ENCODE measurements at regions not wholly inside any gene's neighbourhood (a gene's known extent, or its start where the extent isn't known, plus 50 kb on each side); places are given as distances from the start of the nearest gene placed in this dataset.

GRCh38 chr7:118855290-118855689 is 630.8 kb downstream of the ANKRD7 start:
- intact Hi-C loops (cut with micrococcal nuclease) = no loop called here
- BruUV-seq (replicated peaks) = no TSS peak
- POLR2A ChIA-PET = no interaction called here
- H3K4me1 Mint-ChIP-seq (ENCODE audit: insufficient read depth, unreplicated experiment) = no peaks in the 10 kb centered on the region
- H3K27me3 Mint-ChIP-seq (ENCODE audit: insufficient read depth, unreplicated experiment) = peaks cover 19% of the 10 kb centered on the region
- DNase-seq (ENCODE audit: unreplicated experiment) = no peak
- CTCF ChIA-PET = no interaction called here
- no peak overlapping the region for H3K27ac Mint-ChIP-seq (ENCODE audit: low read depth, unreplicated experiment)
- no peak overlapping the region for H3K4me3 Mint-ChIP-seq (ENCODE audit: unreplicated experiment)
- no peak for TF ChIP-seq CTCF (IDR thresholded peaks at IDR 0.05; ENCODE audit: unreplicated experiment)
- no peaks in the 10 kb centered on the region for H3K36me3 Mint-ChIP-seq (ENCODE audit: insufficient read depth, unreplicated experiment)
- no peaks in the 10 kb centered on the region for H3K9me3 Mint-ChIP-seq (ENCODE audit: unreplicated experiment)

GRCh38 chr7:118858651-118859149 is 634.2 kb downstream of the ANKRD7 start:
- ChIA-PET POLR2A (no interaction called here), CTCF (interaction anchor here (0.7 kb wide), 1 partner anchor 9 kb away, joined by 3 read pairs; no protein-coding TSS in a partner anchor)
- no peaks in the 10 kb centered on the region for H3K36me3 Mint-ChIP-seq (ENCODE audit: insufficient read depth, unreplicated experiment)
- TF ChIP-seq CTCF (IDR thresholded peaks at IDR 0.05; ENCODE audit: unreplicated experiment) = no peak
- no peak overlapping the region for H3K27ac Mint-ChIP-seq (ENCODE audit: low read depth, unreplicated experiment)
- peaks cover 5% of the 10 kb centered on the region for H3K27me3 Mint-ChIP-seq (ENCODE audit: insufficient read depth, unreplicated experiment)
- H3K4me1 Mint-ChIP-seq (ENCODE audit: insufficient read depth, unreplicated experiment) = no peaks in the 10 kb centered on the region
- intact Hi-C loops (cut with micrococcal nuclease) = no loop called here
- BruUV-seq (replicated peaks) = no TSS peak
- H3K9me3 Mint-ChIP-seq (ENCODE audit: unreplicated experiment) = no peaks in the 10 kb centered on the region
- no peak overlapping the region for H3K4me3 Mint-ChIP-seq (ENCODE audit: unreplicated experiment)
- no peak for DNase-seq (ENCODE audit: unreplicated experiment)

- intact Hi-C loops (cut with micrococcal nuclease) = no loop called here
- DNase-seq (ENCODE audit: unreplicated experiment) = no peak
- H3K4me3 Mint-ChIP-seq (ENCODE audit: unreplicated experiment) = no peak overlapping the region
- H3K36me3 Mint-ChIP-seq (ENCODE audit: insufficient read depth, unreplicated experiment) = no peaks in the 10 kb centered on the region
- H3K27ac Mint-ChIP-seq (ENCODE audit: low read depth, unreplicated experiment) = no peak overlapping the region
- BruUV-seq (replicated peaks) = no TSS peak
- ChIA-PET POLR2A (no interaction called here), CTCF (no interaction called here)
- H3K4me1 Mint-ChIP-seq (ENCODE audit: insufficient read depth, unreplicated experiment) = no peaks in the 10 kb centered on the region
- H3K9me3 Mint-ChIP-seq (ENCODE audit: unreplicated experiment) = no peaks in the 10 kb centered on the region
- H3K27me3 Mint-ChIP-seq (ENCODE audit: insufficient read depth, unreplicated experiment) = peaks cover 15% of the 10 kb centered on the region
- no peak for TF ChIP-seq CTCF (IDR thresholded peaks at IDR 0.05; ENCODE audit: unreplicated experiment)
These were observed 637.1 kb downstream of the ANKRD7 start for GRCh38 chr7:118861581-118861980.

- CTCF ChIA-PET = no interaction called here
- TF ChIP-seq CTCF (IDR thresholded peaks at IDR 0.05; ENCODE audit: unreplicated experiment) = no peak
- intact Hi-C loops (cut with micrococcal nuclease) = no loop called here
- no peak overlapping the region for H3K27ac Mint-ChIP-seq (ENCODE audit: low read depth, unreplicated experiment)
- no TSS peak for BruUV-seq (replicated peaks)
- POLR2A ChIA-PET = no interaction called here
- no peak overlapping the region for H3K4me3 Mint-ChIP-seq (ENCODE audit: unreplicated experiment)
- peaks cover 25% of the 10 kb centered on the region for H3K27me3 Mint-ChIP-seq (ENCODE audit: insufficient read depth, unreplicated experiment)
- H3K36me3 Mint-ChIP-seq (ENCODE audit: insufficient read depth, unreplicated experiment) = no peaks in the 10 kb centered on the region
- H3K9me3 Mint-ChIP-seq (ENCODE audit: unreplicated experiment) = no peaks in the 10 kb centered on the region
- no peaks in the 10 kb centered on the region for H3K4me1 Mint-ChIP-seq (ENCODE audit: insufficient read depth, unreplicated experiment)
- DNase-seq (ENCODE audit: unreplicated experiment) = no peak
These were observed 638.2 kb downstream of the ANKRD7 start for GRCh38 chr7:118862740-118863139.

Data from MCF 10A (cell line).